ENCODE measurements at regions not wholly inside any gene's neighbourhood (a gene's known extent, or its start where the extent isn't known, plus 50 kb on each side); places are given as distances from the start of the nearest gene placed in this dataset.
"Not testable (repeated sequence)": the region's sequence is repeated elsewhere in the genome, so short reads cannot be mapped to it uniquely, and the experiment has no call there.

GRCh38 chr6:158920311-158920905 lies 79.6 kb downstream of the RSPH3 start:
- DNase-seq (ENCODE audit: low read depth in 1 of 2, low spot score in 1 of 2): no peak

DNA sequence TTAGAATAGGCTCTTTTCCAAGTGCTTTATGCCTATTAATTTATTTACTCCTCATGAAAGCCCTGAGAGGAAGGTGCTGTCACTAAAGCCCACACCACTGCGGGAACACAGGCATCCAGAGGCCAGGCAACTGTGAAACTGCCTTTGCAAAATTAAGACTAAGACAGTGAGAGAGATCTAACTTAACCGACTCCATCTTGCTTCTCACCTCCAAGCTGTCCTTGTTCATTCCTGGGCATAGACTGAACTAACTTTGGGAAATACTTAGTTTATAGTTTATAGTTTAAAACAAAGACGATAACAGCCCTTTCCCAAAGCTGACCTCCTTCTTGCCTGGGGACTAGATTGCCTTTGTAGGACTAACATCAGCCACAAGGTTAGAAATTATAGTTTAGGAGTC lies 80.1 kb downstream of the RSPH3 start:
- no peak for DNase-seq (ENCODE audit: low read depth in 1 of 2, low spot score in 1 of 2)

DNA sequence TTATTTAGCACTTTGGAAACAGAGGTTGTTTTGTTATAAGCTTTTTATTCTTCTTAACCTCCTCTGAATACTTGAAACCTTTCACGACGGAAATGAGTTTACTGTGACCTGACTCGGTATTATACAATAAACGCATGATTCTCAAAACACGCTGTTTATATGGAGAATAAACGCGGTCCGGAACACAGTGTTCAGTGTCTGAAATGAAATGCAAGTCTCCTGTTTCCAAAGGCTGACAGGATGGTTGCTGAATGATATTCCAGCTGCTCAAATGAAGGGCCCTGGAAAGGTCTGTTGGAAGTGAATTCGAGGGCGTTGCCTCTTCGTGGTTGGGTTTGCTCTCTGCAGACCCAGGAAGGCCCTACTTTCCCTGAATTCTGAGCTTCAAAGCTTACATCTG lies 83.4 kb downstream of the RSPH3 start:
- DNase-seq (ENCODE audit: low read depth in 1 of 2, low spot score in 1 of 2): no peak

- DNase-seq (ENCODE audit: low read depth in 1 of 2, low spot score in 1 of 2): no peak
These were observed 85.1 kb downstream of the RSPH3 start for GRCh38 chr6:158914923-158915322.

DNA sequence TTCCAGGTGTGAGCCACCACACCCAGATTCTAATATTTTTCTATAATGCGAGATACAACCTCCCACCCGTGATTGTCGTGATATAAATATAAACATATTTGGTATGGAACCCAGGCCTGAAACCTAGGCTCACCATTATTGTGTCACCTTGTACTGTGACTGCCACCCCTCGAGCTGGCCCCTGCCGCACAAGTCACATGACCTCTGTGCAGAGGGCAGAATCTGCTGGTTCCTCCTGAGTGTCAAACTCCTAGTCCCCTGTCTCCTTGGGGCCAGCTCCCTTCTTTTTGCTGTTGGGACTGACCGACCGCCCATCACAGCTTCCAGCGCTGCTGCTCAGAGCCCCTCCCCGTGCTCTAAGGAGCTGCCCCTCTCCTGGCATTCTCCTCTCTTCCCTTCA lies 86.4 kb downstream of the RSPH3 start:
- no peak for DNase-seq (ENCODE audit: low read depth in 1 of 2, low spot score in 1 of 2)

- no peak for DNase-seq (ENCODE audit: low read depth in 1 of 2, low spot score in 1 of 2)
These were observed 87.3 kb downstream of the RSPH3 start for GRCh38 chr6:158912655-158913054.

DNA sequence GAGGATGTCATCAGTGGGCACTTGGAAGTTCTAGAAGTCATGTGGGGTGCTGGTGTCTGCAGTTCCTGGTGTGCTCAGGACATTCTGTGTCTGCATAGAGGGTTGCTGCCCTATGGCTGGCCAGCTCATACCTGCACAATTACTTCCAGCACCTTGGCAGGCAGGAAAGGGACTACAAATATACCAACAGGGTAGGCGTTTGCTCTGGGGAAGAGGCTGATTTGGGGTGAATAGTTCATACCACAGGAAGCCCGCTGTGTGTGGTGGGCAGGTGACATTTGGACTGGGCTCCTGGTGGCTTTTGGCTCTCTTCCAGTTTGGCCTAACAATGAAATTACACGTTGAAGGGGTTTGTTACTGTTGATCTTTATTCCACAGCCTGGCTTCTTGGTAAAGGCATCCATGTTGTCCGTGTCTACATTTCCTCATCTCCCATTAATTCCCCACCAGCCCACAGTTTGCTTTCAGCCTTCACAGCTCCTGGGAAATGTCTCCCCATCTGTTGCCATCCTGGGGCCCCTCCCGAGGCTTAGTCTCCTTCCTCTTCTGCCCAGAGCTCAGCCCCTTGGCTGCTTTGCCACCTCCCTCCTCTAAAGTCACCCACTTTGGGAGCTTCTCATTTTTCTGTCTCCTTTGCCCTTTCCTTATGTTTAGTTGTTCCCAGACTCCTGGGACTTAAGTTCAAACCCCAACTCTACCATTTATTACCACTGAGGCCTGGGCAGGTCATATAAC lies 88.1 kb downstream of the RSPH3 start:
- no peak for DNase-seq (ENCODE audit: low read depth in 1 of 2, low spot score in 1 of 2)

GRCh38 chr6:158910484-158911440 lies 89.2 kb downstream of the RSPH3 start:
- no peak for DNase-seq (ENCODE audit: low read depth in 1 of 2, low spot score in 1 of 2)

DNA sequence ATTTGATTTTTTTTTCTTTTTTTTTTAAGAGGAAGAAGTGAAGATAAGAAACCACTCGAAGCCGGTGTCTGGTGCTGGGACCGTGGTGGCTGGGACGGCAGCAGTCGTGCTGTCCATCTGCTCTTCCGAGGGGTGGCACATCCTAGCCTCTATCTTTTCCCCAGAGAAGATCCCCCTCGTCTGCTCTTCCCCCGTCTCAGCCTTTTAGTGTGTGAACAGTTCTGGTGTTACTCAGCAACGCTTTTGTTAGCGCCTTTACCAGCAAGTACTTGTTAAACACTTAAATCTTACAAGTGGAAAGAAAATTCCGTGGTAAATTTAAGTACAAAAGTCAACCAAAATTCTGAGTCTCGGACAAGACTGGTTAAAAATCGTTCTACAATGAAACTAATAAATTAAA lies 90.1 kb downstream of the RSPH3 start:
- DNase-seq (ENCODE audit: low read depth in 1 of 2, low spot score in 1 of 2): no peak

DNA sequence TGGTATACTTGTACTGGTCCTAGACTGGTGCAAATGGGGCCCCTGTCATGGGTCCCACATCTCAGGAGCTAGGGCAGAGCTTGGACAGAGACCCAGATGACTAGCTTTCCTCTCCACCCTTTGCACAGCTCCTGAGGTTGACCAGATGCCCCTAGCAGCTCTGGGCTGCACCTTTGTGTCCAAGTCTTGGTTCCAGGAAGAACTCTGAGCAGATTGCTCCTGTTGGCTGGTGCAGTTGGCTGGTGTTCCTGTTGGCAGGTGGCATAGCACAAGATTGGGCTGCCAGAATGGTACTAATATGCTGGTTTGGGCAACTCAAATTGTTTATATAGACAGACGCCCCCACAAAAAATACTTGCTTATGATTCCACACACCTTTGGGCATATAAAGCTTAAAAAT lies 89.4 kb upstream of the EZR start:
- no peak for DNase-seq (ENCODE audit: low read depth in 1 of 2, low spot score in 1 of 2)

DNA sequence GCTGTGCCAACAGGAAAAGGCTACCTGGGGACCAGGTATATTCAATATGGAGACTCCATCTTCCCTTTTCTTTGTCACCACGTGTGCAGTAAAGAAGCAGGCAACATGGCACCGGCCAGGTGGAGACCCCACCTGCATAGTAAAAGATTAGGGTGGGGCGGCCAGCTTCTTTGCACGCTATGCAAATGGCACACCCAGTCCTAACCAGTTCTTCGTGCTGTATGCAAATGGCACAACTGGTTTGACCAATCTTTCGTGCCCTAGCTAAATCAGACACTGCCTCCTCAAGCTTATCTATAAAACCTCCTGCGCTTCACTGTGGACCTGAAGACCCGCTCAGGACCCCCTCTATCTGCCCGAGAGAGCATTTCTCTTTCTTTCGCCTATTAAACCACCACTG lies 88.8 kb upstream of the EZR start:
- DNase-seq (ENCODE audit: low read depth in 1 of 2, low spot score in 1 of 2): no peak

DNA sequence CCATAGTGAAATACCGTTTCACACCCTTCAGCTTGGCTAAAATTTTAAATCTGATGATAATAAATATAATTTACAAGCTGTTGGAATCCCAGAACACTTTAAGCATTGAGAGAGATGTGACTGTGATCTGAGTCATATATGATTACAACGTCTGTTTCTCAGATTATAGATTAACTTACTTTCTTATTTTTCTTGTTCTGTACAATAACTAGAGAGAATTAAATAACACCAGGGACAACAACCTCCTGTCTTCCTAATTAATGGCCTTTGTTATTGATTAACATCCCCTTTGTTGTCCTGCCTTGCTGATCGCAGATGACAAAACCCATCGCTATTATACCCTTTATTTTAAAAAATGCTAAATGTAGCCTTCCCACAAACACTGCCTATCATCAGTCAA lies 87.8 kb upstream of the EZR start:
- DNase-seq (ENCODE audit: low read depth in 1 of 2, low spot score in 1 of 2): no peak

GRCh38 chr6:158905277-158905676 lies 86.1 kb upstream of the EZR start:
- DNase-seq (ENCODE audit: low read depth in 1 of 2, low spot score in 1 of 2): no peak

DNA sequence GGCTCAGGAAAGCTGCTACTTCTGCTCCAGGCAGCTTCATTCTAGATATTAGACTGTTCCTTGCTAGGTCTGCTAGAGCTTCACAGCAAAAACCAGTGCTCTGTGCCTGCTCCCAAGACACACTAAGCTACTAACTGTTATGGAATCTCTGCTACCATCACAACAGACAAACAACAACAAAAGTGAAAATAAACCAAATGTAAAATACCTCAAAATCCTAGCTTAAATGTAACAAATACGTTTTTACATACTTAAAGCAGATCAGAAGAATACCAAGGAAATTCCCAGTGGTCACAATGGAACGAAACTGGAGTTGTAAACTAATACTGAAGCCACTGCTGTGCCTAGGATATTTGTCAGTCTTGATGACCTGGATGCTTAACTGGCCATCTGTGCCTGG lies 84.6 kb upstream of the EZR start:
- no peak for DNase-seq (ENCODE audit: low read depth in 1 of 2, low spot score in 1 of 2)

- no peak for DNase-seq (ENCODE audit: low read depth in 1 of 2, low spot score in 1 of 2)
These were observed 81.6 kb upstream of the EZR start for GRCh38 chr6:158900663-158901312.

DNA sequence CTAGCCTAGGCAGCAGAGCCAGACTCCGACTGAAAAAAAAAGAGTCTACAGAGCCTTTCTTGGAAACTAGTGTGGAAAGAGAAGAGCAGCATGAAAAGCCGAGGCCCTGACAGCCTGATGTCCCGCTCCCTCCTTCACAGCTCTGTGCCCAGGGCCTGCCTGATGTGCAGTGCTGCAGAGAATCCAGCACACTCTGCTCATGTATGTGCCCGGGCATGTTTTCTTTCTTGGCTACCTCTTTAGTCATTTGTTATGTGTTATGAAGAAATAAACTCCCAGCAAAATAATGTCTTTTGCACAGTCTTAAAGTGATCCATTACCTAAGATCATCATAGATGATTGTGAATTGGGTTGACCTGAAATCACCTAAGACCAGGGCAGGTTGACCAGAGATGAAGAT lies 78.1 kb upstream of the EZR start:
- DNase-seq (ENCODE audit: low read depth in 1 of 2, low spot score in 1 of 2): no peak

DNA sequence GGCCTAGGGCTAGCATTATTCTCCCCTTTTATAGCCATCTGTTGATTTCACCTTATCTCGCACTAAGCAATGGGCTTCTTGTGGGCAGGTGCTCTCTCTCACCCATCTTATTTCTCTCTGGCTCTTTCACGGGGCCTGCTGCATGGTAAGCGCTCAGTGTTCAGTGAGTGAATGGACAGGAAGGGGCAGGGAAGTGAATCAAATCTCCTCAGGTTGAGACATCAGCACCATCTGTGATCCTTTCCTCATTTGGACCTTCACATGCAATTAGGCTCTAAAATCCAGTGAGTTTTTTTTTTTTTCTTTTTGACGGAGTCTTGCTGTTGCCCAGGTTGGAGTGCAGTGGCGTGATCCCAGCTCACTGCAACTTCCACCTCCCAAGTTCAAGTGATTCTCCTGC lies 76.5 kb upstream of the EZR start:
- no peak for DNase-seq (ENCODE audit: low read depth in 1 of 2, low spot score in 1 of 2)

DNA sequence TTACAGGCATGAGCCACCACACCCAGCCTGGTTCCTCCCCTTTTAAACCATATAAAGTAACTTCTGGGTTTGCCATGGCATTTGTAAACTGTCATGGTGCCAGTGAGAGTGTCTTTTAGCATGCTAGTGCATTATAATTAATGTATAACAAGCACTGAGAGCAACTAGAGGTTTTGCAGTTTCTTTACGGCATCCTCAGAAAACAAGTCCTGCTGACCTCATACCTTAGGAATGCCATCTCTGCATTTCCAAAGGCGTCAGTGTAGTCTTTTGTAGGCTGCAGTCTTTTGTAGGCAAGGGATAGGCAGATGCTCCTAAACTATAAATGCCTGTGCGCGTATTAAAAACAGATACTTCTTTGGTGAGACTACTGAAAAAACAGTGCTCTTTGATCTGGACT lies 75.0 kb upstream of the EZR start:
- no peak for DNase-seq (ENCODE audit: low read depth in 1 of 2, low spot score in 1 of 2)

DNA sequence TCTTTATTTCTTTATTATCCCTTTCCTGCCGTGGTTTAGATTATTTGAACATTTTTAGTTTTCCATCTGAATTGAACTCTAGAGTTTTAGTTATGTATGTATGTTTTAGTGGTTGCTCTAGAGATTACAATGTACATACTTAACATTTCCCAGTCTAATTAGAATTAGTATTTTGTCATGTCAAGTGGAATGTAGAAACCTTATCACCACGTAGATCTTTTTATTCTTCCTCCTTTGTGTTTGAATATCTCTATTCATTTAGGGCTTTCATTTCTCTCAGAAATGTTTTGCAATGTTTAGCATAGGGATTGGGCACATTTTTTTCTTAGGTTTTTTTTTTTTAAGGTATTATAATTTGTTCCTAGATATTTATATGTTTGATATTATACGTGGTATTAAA lies 73.1 kb upstream of the EZR start:
- no peak for DNase-seq (ENCODE audit: low read depth in 1 of 2, low spot score in 1 of 2)

DNA sequence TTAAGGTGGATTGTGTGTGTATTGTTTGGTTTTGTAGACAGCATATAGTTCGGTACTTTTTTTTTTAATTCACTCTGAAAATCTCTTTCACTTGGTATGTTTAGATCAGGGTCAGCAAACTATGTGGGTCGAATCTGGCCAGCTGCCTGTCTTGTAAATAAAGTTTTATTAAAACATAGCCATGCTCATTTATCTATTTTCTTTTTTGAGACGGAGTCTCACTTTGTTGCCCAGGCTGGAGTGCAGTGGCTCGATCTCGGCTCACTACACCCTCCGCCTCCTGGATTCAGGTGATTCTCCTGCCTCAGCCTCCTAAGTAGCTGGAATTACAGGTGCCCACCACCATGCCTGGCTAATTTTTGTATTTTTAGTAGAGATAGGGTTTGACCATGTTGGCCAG lies 72.4 kb upstream of the EZR start:
- DNase-seq (ENCODE audit: low read depth in 1 of 2, low spot score in 1 of 2): not testable (repeated sequence)

DNA sequence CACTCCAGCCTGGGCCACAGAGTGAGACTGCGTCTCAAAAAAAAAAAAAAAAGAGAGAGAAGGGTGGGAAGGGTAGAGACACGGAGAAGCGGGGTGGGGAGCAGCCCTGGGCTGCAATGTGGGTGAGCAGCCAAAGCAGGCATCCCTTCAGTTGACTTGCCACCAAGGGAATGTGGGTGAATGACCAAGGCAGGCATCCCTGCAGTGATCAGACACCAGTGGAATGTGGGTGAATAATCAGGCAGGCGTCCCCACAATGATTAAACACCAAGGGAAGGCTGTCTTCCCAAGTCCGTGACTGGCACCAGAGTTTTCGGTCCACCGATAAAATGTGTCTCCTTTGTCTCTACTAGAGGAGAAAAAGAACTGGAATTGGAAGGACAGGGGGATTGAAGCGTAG lies 69.0 kb upstream of the EZR start:
- not testable (repeated sequence) for DNase-seq (ENCODE audit: low read depth in 1 of 2, low spot score in 1 of 2)

All from activated T-helper 1 cell treated with anti-CD3 and anti-CD28 coated beads, Interleukin-2, amount 50 U/mL, for 16 hours (primary cell).